M059J (cell line): ENCODE measurements at regions not wholly inside any gene's neighbourhood (a gene's known extent, or its start where the extent isn't known, plus 50 kb on each side); places are given as distances from the start of the nearest gene placed in this dataset.

Experiments
- DNase-seq: peaks from one replicate; pipeline ENCODE4 v3.0.0-alpha.2; 2012; ENCODE audit warnings: low read depth

GRCh38 chr13:64327505-64328194, 2902.5 kb downstream of the PCDH9 start:
- no peak for DNase-seq

GRCh38 chr13:64314331-64314730, 2898.7 kb upstream of the PCDH20 start:
- DNase-seq: no peak

- no peak for DNase-seq
Measured at GRCh38 chr13:64311948-64312347, 2896.3 kb upstream of the PCDH20 start.

- no peak for DNase-seq
Measured at GRCh38 chr13:64311112-64311511, 2895.5 kb upstream of the PCDH20 start.

- peak; percentile 9 for DNase-seq
Measured at GRCh38 chr13:64305246-64305645, 2889.6 kb upstream of the PCDH20 start.

- no peak for DNase-seq
Measured at GRCh38 chr13:64300239-64300638, 2884.6 kb upstream of the PCDH20 start.

- DNase-seq: no peak
Measured at GRCh38 chr13:64293923-64294322, 2878.3 kb upstream of the PCDH20 start.

- DNase-seq: no peak
Measured at GRCh38 chr13:64289702-64290101, 2874.1 kb upstream of the PCDH20 start.

GRCh38 chr13:64283926-64284325, 2868.3 kb upstream of the PCDH20 start:
- no peak for DNase-seq

- DNase-seq: peak; percentile 42
Measured at GRCh38 chr13:64278493-64278892, 2862.8 kb upstream of the PCDH20 start.

GRCh38 chr13:64277097-64277496, 2861.4 kb upstream of the PCDH20 start:
- DNase-seq: no peak

- no peak for DNase-seq
Measured at GRCh38 chr13:64276232-64276631, 2860.6 kb upstream of the PCDH20 start.

- no peak for DNase-seq
Measured at GRCh38 chr13:64274481-64275217, 2859.0 kb upstream of the PCDH20 start.

GRCh38 chr13:64273780-64274179, 2858.1 kb upstream of the PCDH20 start:
- no peak for DNase-seq

GRCh38 chr13:64272681-64273080, 2857.0 kb upstream of the PCDH20 start:
- DNase-seq: peak; percentile 16

- no peak for DNase-seq
Measured at GRCh38 chr13:64266024-64266423, 2850.4 kb upstream of the PCDH20 start.

- no peak for DNase-seq
Measured at GRCh38 chr13:64263285-64263684, 2847.6 kb upstream of the PCDH20 start.

- no peak for DNase-seq
Measured at GRCh38 chr13:64256751-64257150, 2841.1 kb upstream of the PCDH20 start.

- DNase-seq: no peak
Measured at GRCh38 chr13:64255988-64256387, 2840.3 kb upstream of the PCDH20 start.

GRCh38 chr13:64248371-64249065, 2832.9 kb upstream of the PCDH20 start:
- peak; percentile 17 for DNase-seq

GRCh38 chr13:64239372-64239771, 2823.7 kb upstream of the PCDH20 start:
- DNase-seq: peak; percentile 33

- peak; percentile 46 for DNase-seq
Measured at GRCh38 chr13:64234255-64234654, 2818.6 kb upstream of the PCDH20 start.

GRCh38 chr13:64223016-64223415, 2807.4 kb upstream of the PCDH20 start:
- no peak for DNase-seq
